H1 (cell line): ENCODE measurements at regions not wholly inside any gene's neighbourhood (a gene's known extent, or its start where the extent isn't known, plus 50 kb on each side); places are given as distances from the start of the nearest gene placed in this dataset.

Experiments used
- CTCF ChIA-PET: fragments of 300-600 bp; sonication (Branson Sonifier 250); formaldehyde crosslinking; loops from one replicate; lab custom pipeline; 2021; ENCODE audit not compliant: partially characterized antibody; lab: Charles Lee
- POLR2A ChIA-PET: fragments of 300-600 bp; sonication (Branson Sonifier 250); formaldehyde crosslinking; loops from one replicate; lab custom pipeline; 2021; ENCODE audit warnings: inconsistent platforms; ENCODE audit not compliant: partially characterized antibody; lab: Charles Lee
- DNase-seq, 2 experiments: peaks; one replicate each; pipeline versions ENCODE4 v3.0.0 to v3.0.0-alpha.2; 2010 to 2022; ENCODE audit warnings: low spot score in 2 of 2, low read depth in 1 of 2, mixed read lengths in 1 of 2
- FAIRE-seq: peaks from 2 replicates; lab custom pipeline; 2011; peaks lifted over from hg19 to GRCh38; lab: Jason Lieb, UNC
- H2AFZ ChIP-seq: 2 replicates; pipeline ENCODE4 v1.8.1; 2012; ENCODE audit warnings: low read length, inconsistent platforms
- H2AK5ac ChIP-seq: 2 replicates; pipeline ENCODE4 v1.6.1; 2013; ENCODE audit warnings: low read depth, low read length
- H2BK120ac ChIP-seq: replicated peaks from 2 replicates; pipeline ENCODE3; 2013; ENCODE audit warnings: low read depth, low read length, inconsistent platforms
- H2BK12ac ChIP-seq: 2 replicates; pipeline ENCODE4 v1.6.1; 2013; ENCODE audit warnings: low read depth, low read length
- H2BK15ac ChIP-seq: 2 replicates; pipeline ENCODE4 v1.6.1; 2013; ENCODE audit warnings: low read length
- H2BK20ac ChIP-seq: 2 replicates; pipeline ENCODE4 v1.6.1; 2013; ENCODE audit warnings: low read length
- H2BK5ac ChIP-seq: 2 replicates; pipeline ENCODE4 v1.6.1; 2013; ENCODE audit warnings: low read depth, low read length
- H3K14ac ChIP-seq: 2 replicates; pipeline ENCODE4 v1.6.1; 2013; ENCODE audit warnings: inconsistent platforms; ENCODE audit not compliant: insufficient read length
- H3K18ac ChIP-seq: 2 replicates; pipeline ENCODE4 v1.6.1; 2013; ENCODE audit warnings: low read length; ENCODE audit errors: extremely low read depth
- H3K23ac ChIP-seq: 2 replicates; pipeline ENCODE4 v1.6.1; 2013; ENCODE audit warnings: inconsistent platforms; ENCODE audit not compliant: insufficient read length
- H3K23me2 ChIP-seq: 2 replicates; pipeline ENCODE4 v1.6.1; 2013; ENCODE audit warnings: low read depth, low read length
- H3K27ac ChIP-seq: 2 replicates; pipeline ENCODE4 v1.6.1; 2011; ENCODE audit warnings: low read depth, low read length, inconsistent platforms
- H3K27me3 ChIP-seq, 4 experiments: replicated peaks in 1 of 4; 1 replicate in 1 of 4; 2 replicates in 3 of 4; pipeline versions ENCODE4 v1.6.1 to v1.8.1; 2011 to 2013; ENCODE audit warnings: low read length in 3 of 4, mild to moderate bottlenecking in 3 of 4, inconsistent platforms in 2 of 4, mixed read lengths in 2 of 4, moderate library complexity in 1 of 4; ENCODE audit not compliant: control insufficient read depth in 3 of 4, insufficient read depth in 3 of 4; ENCODE audit errors: extremely low read depth in 1 of 4
- H3K36me3 ChIP-seq, 4 experiments: 2 replicates each; pipeline versions ENCODE4 v1.6.1 to v1.8.1; 2011 to 2013; ENCODE audit warnings: mild to moderate bottlenecking in 4 of 4, low read length in 3 of 4, moderate library complexity in 2 of 4, control low read depth in 1 of 4, inconsistent platforms in 1 of 4; ENCODE audit not compliant: insufficient read depth in 4 of 4, control insufficient read depth in 2 of 4
- H3K4ac ChIP-seq: replicated peaks from 2 replicates; pipeline ENCODE3; 2013; ENCODE audit warnings: low read length, low read depth, mixed read lengths, inconsistent platforms; ENCODE audit not compliant: insufficient read length
- H3K4me1 ChIP-seq, 4 experiments: replicated peaks in 1 of 4; 1 replicate in 1 of 4; 2 replicates in 3 of 4; pipeline versions ENCODE4 v1.6.1 to v1.8.1; 2011 to 2013; ENCODE audit warnings: low read length in 3 of 4, inconsistent platforms in 2 of 4, mixed read lengths in 1 of 4; ENCODE audit not compliant: insufficient read depth in 4 of 4, control insufficient read depth in 3 of 4
- H3K4me2 ChIP-seq, 2 experiments: 2 replicates each; pipeline versions ENCODE4 v1.6.1 to v1.8.1; 2011 to 2013; ENCODE audit warnings: low read depth in 2 of 2, low read length in 2 of 2, control low read depth in 1 of 2, inconsistent platforms in 1 of 2, mild to moderate bottlenecking in 1 of 2; ENCODE audit not compliant: insufficient read depth in 1 of 2
- H3K4me3 ChIP-seq, 4 experiments: fragments of 200-600, 300-600 bp in 1 of 4; sonication (generic), shearing (Covaris generic), sonication (Bioruptor Twin) in 1 of 4; 2 replicates each; pipeline versions ENCODE4 v1.5.1 to v1.8.1; 2011 to 2016; ENCODE audit warnings: low read length in 4 of 4, low read depth in 3 of 4, control low read depth in 2 of 4, inconsistent platforms in 2 of 4, mild to moderate bottlenecking in 2 of 4, mixed read lengths in 1 of 4, moderate library complexity in 1 of 4; ENCODE audit not compliant: insufficient read depth in 2 of 4; ENCODE audit errors: extremely low read depth in 1 of 4
- H3K56ac ChIP-seq: replicated peaks from 2 replicates; pipeline ENCODE3; 2013; ENCODE audit warnings: low read depth, mild to moderate bottlenecking, mixed read lengths, low read length, inconsistent platforms; ENCODE audit not compliant: insufficient read length
- H3K79me1 ChIP-seq: 2 replicates; pipeline ENCODE4 v1.6.1; 2013; ENCODE audit warnings: low read depth, low read length, control low read depth
- H3K79me2 ChIP-seq, 2 experiments: 2 replicates each; pipeline versions ENCODE4 v1.6.1 to v1.8.1; 2012 to 2013; ENCODE audit warnings: low read length in 2 of 2, mild to moderate bottlenecking in 2 of 2, inconsistent platforms in 1 of 2; ENCODE audit not compliant: insufficient read depth in 2 of 2, control insufficient read depth in 1 of 2
- H3K9ac ChIP-seq, 4 experiments: replicated peaks in 1 of 4; 1 replicate in 1 of 4; 2 replicates in 3 of 4; pipeline versions ENCODE4 v1.6.1 to v1.8.1; 2011 to 2013; ENCODE audit warnings: low read depth in 3 of 4, low read length in 3 of 4, control low read depth in 2 of 4, mild to moderate bottlenecking in 2 of 4, moderate library complexity in 2 of 4, inconsistent platforms in 1 of 4; ENCODE audit errors: extremely low read depth in 1 of 4
- H3K9me3 ChIP-seq, 2 experiments: 2 replicates each; pipeline versions ENCODE4 v1.6.1 to v1.8.1; 2012 to 2013; ENCODE audit warnings: mild to moderate bottlenecking in 2 of 2, moderate library complexity in 2 of 2, control low read depth in 1 of 2, inconsistent platforms in 1 of 2, low read depth in 1 of 2, low read length in 1 of 2, mixed read lengths in 1 of 2; ENCODE audit not compliant: insufficient read depth in 2 of 2
- H4K20me1 ChIP-seq, 2 experiments: replicated peaks in 1 of 2; 2 replicates each; pipeline versions ENCODE3 to v1.8.1; 2011 to 2013; ENCODE audit warnings: inconsistent platforms in 2 of 2, low read length in 2 of 2, mild to moderate bottlenecking in 1 of 2; ENCODE audit not compliant: insufficient read depth in 2 of 2, control insufficient read depth in 1 of 2
- H4K5ac ChIP-seq: 2 replicates; pipeline ENCODE4 v1.6.1; 2013; ENCODE audit warnings: low read length, low read depth, mixed read lengths, inconsistent platforms; ENCODE audit not compliant: insufficient read length
- H4K8ac ChIP-seq: 2 replicates; pipeline ENCODE4 v1.8.0; 2013; ENCODE audit warnings: mild to moderate bottlenecking, moderate library complexity, low read length, inconsistent platforms; ENCODE audit not compliant: insufficient read depth; ENCODE audit errors: extremely low read depth
- H4K91ac ChIP-seq: replicated peaks from 2 replicates; pipeline ENCODE3; 2013; ENCODE audit warnings: low read length, mixed read lengths, inconsistent platforms; ENCODE audit not compliant: insufficient read length
- CHD1 ChIP-seq: IDR thresholded peaks from 2 replicates; pipeline ENCODE4 v1.6.1; 2012; ENCODE audit warnings: low read depth, low read length, improper control_type of control experiment
- EGR1 ChIP-seq: IDR thresholded peaks from 2 replicates; pipeline ENCODE4 v1.6.1; 2011; ENCODE audit warnings: low read depth, low read length, borderline replicate concordance
- JUN ChIP-seq: IDR thresholded peaks from 2 replicates; pipeline ENCODE4 v1.6.1; 2011; ENCODE audit warnings: low read depth, mild to moderate bottlenecking, improper control_type of control experiment, low read length
- NRF1 ChIP-seq: IDR thresholded peaks from 2 replicates; pipeline ENCODE4 v1.6.1; 2011; ENCODE audit warnings: mild to moderate bottlenecking, low read depth, low read length, improper control_type of control experiment
- POLR2AphosphoS5 ChIP-seq: IDR thresholded peaks from 2 replicates; pipeline ENCODE4 v1.6.1; 2011; ENCODE audit warnings: low read depth, low read length
- POU5F1 ChIP-seq: IDR thresholded peaks from 2 replicates; pipeline ENCODE4 v1.6.1; 2011; ENCODE audit warnings: low read depth, mild to moderate bottlenecking, low read length, moderate library complexity
- RBBP5 ChIP-seq: IDR thresholded peaks from 2 replicates; pipeline ENCODE4 v1.7.1; 2012; ENCODE audit warnings: low read depth, mild to moderate bottlenecking, inconsistent platforms, low read length, moderate library complexity, borderline replicate concordance
- WGBS, 2 experiments: shearing (Covaris generic) in 1 of 2; methylation state at CpG; one replicate each; pipeline versions ENCODE4 v1.1.6 to v1.1.7; 2013 to 2015; ENCODE audit warnings: low lambda C conversion rate in 2 of 2, mixed read lengths in 2 of 2, inconsistent platforms in 1 of 2, low coverage in 1 of 2, missing lambda C conversion rate in 1 of 2; ENCODE audit not compliant: insufficient replicate concordance in 2 of 2, insufficient coverage in 1 of 2, insufficient read length in 1 of 2; ENCODE audit errors: extremely low coverage in 1 of 2, missing lambda C conversion rate in 1 of 2; 5-methylcytosine and 5-hydroxymethylcytosine counted together
- TF ChIP-seq, protein P1 (sequence below): IDR thresholded peaks from 2 replicates; pipeline ENCODE4 v1.6.1; 2012; ENCODE audit warnings: inconsistent platforms

DNA sequence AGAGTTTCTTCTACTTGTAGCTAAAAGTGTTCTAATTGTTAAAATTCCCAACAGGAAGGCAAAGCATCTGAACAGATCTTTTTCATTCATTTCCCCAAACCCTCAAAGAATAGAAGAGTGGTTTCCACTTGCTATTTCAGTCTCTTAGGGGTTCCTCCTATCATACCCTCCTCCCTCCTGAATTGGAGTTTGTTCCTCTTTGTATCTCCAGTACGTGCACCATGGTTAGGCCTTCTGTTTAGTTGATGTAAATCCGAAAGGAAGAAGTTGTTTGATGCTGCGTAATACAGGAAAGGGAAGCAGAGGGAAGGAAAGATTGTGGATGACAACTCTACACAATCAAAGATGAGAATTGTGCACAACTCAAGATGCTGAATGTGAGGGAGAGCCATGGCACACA lies 303.6 kb downstream of the PIK3R1 start:
- Histone ChIP-seq H3K56ac (no peak overlapping the region), H3K27me3 (no peaks in the 10 kb centered on the region), H4K5ac (no peak overlapping the region), H2BK20ac (no peak overlapping the region), H4K20me1 (no peaks in the 10 kb centered on the region), H4K8ac (no peak overlapping the region), H3K4ac (no peak overlapping the region), H3K4me2 (no peak overlapping the region), H4K91ac (no peak overlapping the region), H2BK15ac (no peak overlapping the region), H3K4me3 (no peak overlapping the region), H2BK12ac (no peak overlapping the region), H3K23me2 (no peaks in the 10 kb centered on the region), H2BK5ac (no peak overlapping the region), H3K36me3 (no peaks in the 10 kb centered on the region), H2AK5ac (no peak overlapping the region), H3K9me3 (no peaks in the 10 kb centered on the region), H3K23ac (no peak overlapping the region), H2AFZ (no peak overlapping the region), H3K18ac (no peak overlapping the region), H2BK120ac (no peak overlapping the region), H3K9ac (no peak overlapping the region), H3K79me1 (no peaks in the 10 kb centered on the region), H3K27ac (no peak overlapping the region), H3K79me2 (no peaks in the 10 kb centered on the region), H3K14ac (no peak overlapping the region), H3K4me1 (peaks cover 0 to 9% (median 1%) of the 10 kb centered on the region in 4 experiments; a peak in 1 of 7 replicates)
- 87% methylated on average over 3 of the region's 3 CpGs; no CpG with 5 or more reads in 1 of the 2 experiments for WGBS, 2 experiments
- POLR2A ChIA-PET: no interaction called here
- CTCF ChIA-PET: no interaction called here
- FAIRE-seq: no peak
- no peak for DNase-seq
- TF ChIP-seq RBBP5 (no peak), EGR1 (no peak), JUN (no peak), POLR2AphosphoS5 (no peak), NRF1 (no peak), CHD1 (no peak), POU5F1 (no peak)
- TF ChIP-seq, protein P1, sequence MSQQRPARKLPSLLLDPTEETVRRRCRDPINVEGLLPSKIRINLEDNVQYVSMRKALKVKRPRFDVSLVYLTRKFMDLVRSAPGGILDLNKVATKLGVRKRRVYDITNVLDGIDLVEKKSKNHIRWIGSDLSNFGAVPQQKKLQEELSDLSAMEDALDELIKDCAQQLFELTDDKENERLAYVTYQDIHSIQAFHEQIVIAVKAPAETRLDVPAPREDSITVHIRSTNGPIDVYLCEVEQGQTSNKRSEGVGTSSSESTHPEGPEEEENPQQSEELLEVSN: no peak
